OCI-LY7 (cell line): ENCODE measurements at regions not wholly inside any gene's neighbourhood (a gene's known extent, or its start where the extent isn't known, plus 50 kb on each side); places are given as distances from the start of the nearest gene placed in this dataset.

Source experiments
- BruUV-seq: library from RNA; stranded (reverse); fragments of 400-500 nt; replicated peaks from 2 replicates; lab custom pipeline; 2021; lab: Mats Ljungman, UMichigan
- CTCF ChIA-PET: fragments of 300-600 bp; sonication (Branson Sonifier 250); formaldehyde crosslinking; loops from one replicate; lab custom pipeline; 2022; ENCODE audit warnings: antibody characterized with exemption; ENCODE audit not compliant: unreplicated experiment; lab: Charles Lee
- POLR2A ChIA-PET: fragments of 300-600 bp; sonication (Branson Sonifier 250); formaldehyde crosslinking; loops from one replicate; lab custom pipeline; 2022; ENCODE audit warnings: antibody characterized with exemption; lab: Charles Lee
- DNase-seq: peaks from one replicate; pipeline ENCODE4 v3.0.0-alpha.2; 2015; ENCODE audit warnings: low spot score
- H2AFZ ChIP-seq: fragments of 200-600 bp; sonication (generic), shearing (Covaris generic); 2 replicates; pipeline ENCODE4 v1.6.1; 2014; ENCODE audit warnings: mild to moderate bottlenecking, antibody characterized with exemption, low read length, moderate library complexity
- H3K27ac ChIP-seq: fragments of 200-600 bp; sonication (generic); 2 replicates; pipeline ENCODE4 v1.5.1; 2014; ENCODE audit warnings: mixed run types, low read depth, mild to moderate bottlenecking, moderate library complexity, low read length, inconsistent platforms; ENCODE audit not compliant: poor library complexity, severe bottlenecking
- H3K36me3 ChIP-seq: fragments of 200-600 bp; sonication (generic); 2 replicates; pipeline ENCODE4 v1.6.1; 2014; ENCODE audit warnings: mild to moderate bottlenecking, antibody characterized with exemption, low read length, moderate library complexity, mixed read lengths; ENCODE audit not compliant: insufficient read depth
- H3K4me1 ChIP-seq: fragments of 200-600 bp; sonication (generic); 2 replicates; pipeline ENCODE4 v1.5.1; 2014; ENCODE audit warnings: mild to moderate bottlenecking, low read length; ENCODE audit not compliant: insufficient read depth, poor library complexity, severe bottlenecking
- H3K4me2 ChIP-seq: fragments of 200-600 bp; sonication (generic); 2 replicates; pipeline ENCODE4 v1.6.1; 2014; ENCODE audit warnings: mild to moderate bottlenecking, low read length
- H3K4me3 ChIP-seq: fragments of 200-600 bp; sonication (generic); 2 replicates; pipeline ENCODE4 v1.5.1; 2014; ENCODE audit warnings: mild to moderate bottlenecking, low read depth, low read length; ENCODE audit not compliant: poor library complexity, severe bottlenecking
- H3K79me2 ChIP-seq: fragments of 200-600 bp; sonication (generic); 2 replicates; pipeline ENCODE4 v1.6.1; 2016; ENCODE audit warnings: low read depth, mild to moderate bottlenecking, low read length, moderate library complexity, mixed read lengths; ENCODE audit not compliant: insufficient read depth
- H3K9me2 ChIP-seq: fragments of 200-600 bp; sonication (generic); 2 replicates; pipeline ENCODE4 v1.6.1; 2016; ENCODE audit warnings: mild to moderate bottlenecking, low read length, mixed read lengths; ENCODE audit not compliant: insufficient read depth
- H3K9me3 ChIP-seq: fragments of 200-600 bp; sonication (generic); 2 replicates; pipeline ENCODE4 v1.6.1; 2014; ENCODE audit warnings: mild to moderate bottlenecking, mixed run types, low read length, mixed read lengths
- H4K20me1 ChIP-seq: fragments of 200-600 bp; sonication (generic); 2 replicates; pipeline ENCODE4 v1.6.1; 2014; ENCODE audit warnings: mild to moderate bottlenecking, antibody characterized with exemption, low read length, moderate library complexity, mixed read lengths; ENCODE audit not compliant: insufficient read depth
- CTCF ChIP-seq: fragments of 200-600 bp; sonication (generic); conservative IDR thresholded peaks from 2 replicates; pipeline ENCODE4 v1.5.1; 2014; ENCODE audit warnings: mild to moderate bottlenecking, antibody characterized with exemption, low read length, moderate library complexity, mixed read lengths
- EZH2phosphoT487 ChIP-seq: fragments of 200-600 bp; sonication (generic); IDR thresholded peaks from 2 replicates; pipeline ENCODE4 v1.6.1; 2018; ENCODE audit warnings: low read depth, borderline replicate concordance, mild to moderate bottlenecking, mixed run types, antibody characterized with exemption, low read length, moderate library complexity, mixed read lengths
- intact Hi-C: fragments of 100-400 bp; cut with micrococcal nuclease; formaldehyde crosslinking; loops from one replicate; pipeline ENCODE4 v1.10.0; 2022; ENCODE audit not compliant: unreplicated experiment

GRCh38 chr10:43737003-43737402, 88.3 kb upstream of the ZNF32 start:
- no peak overlapping the region for H3K27ac ChIP-seq
- intact Hi-C loops: no loop called here
- ChIA-PET CTCF (no interaction called here), POLR2A (no interaction called here)
- no peak for DNase-seq
- H3K36me3 ChIP-seq: no peaks in the 10 kb centered on the region
- no peaks in the 10 kb centered on the region for H3K9me3 ChIP-seq
- no peak for TF ChIP-seq EZH2phosphoT487
- no peak for TF ChIP-seq CTCF
- H3K4me2 ChIP-seq: no peak overlapping the region
- H4K20me1 ChIP-seq: no peaks in the 10 kb centered on the region
- no peak overlapping the region for H2AFZ ChIP-seq
- no peak overlapping the region for H3K4me3 ChIP-seq
- no TSS peak for BruUV-seq
- H3K4me1 ChIP-seq: no peaks in the 10 kb centered on the region
- no peaks in the 10 kb centered on the region for H3K79me2 ChIP-seq
- H3K9me2 ChIP-seq: no peaks in the 10 kb centered on the region

GRCh38 chr10:43735907-43736306, 87.2 kb upstream of the ZNF32 start:
- no peak overlapping the region for H3K4me2 ChIP-seq
- intact Hi-C loops: no loop called here
- no peak for DNase-seq
- no peak overlapping the region for H2AFZ ChIP-seq
- no TSS peak for BruUV-seq
- no peaks in the 10 kb centered on the region for H3K79me2 ChIP-seq
- no peak overlapping the region for H3K27ac ChIP-seq
- H3K4me1 ChIP-seq: no peaks in the 10 kb centered on the region
- CTCF ChIA-PET: no interaction called here
- no peaks in the 10 kb centered on the region for H3K9me2 ChIP-seq
- TF ChIP-seq CTCF (no peak), EZH2phosphoT487 (no peak)
- H3K9me3 ChIP-seq: no peaks in the 10 kb centered on the region
- H4K20me1 ChIP-seq: no peaks in the 10 kb centered on the region
- no peaks in the 10 kb centered on the region for H3K36me3 ChIP-seq
- POLR2A ChIA-PET: no interaction called here
- no peak overlapping the region for H3K4me3 ChIP-seq

- no peaks in the 10 kb centered on the region for H3K9me2 ChIP-seq
- no peaks in the 10 kb centered on the region for H3K79me2 ChIP-seq
- H3K4me2 ChIP-seq: no peak overlapping the region
- CTCF ChIA-PET: no interaction called here
- POLR2A ChIA-PET: no interaction called here
- H3K27ac ChIP-seq: no peak overlapping the region
- no TSS peak for BruUV-seq
- H4K20me1 ChIP-seq: no peaks in the 10 kb centered on the region
- H3K9me3 ChIP-seq: no peaks in the 10 kb centered on the region
- no peak for TF ChIP-seq CTCF
- no peak for TF ChIP-seq EZH2phosphoT487
- no peak overlapping the region for H3K4me3 ChIP-seq
- H3K36me3 ChIP-seq: no peaks in the 10 kb centered on the region
- no peak for DNase-seq
- H2AFZ ChIP-seq: no peak overlapping the region
- no peaks in the 10 kb centered on the region for H3K4me1 ChIP-seq
- intact Hi-C loops: no loop called here
Observed at GRCh38 chr10:43734716-43735115, 86.0 kb upstream of the ZNF32 start.
